GM19467 (cell line): ENCODE measurements at regions not wholly inside any gene's neighbourhood (a gene's known extent, or its start where the extent isn't known, plus 50 kb on each side); places are given as distances from the start of the nearest gene placed in this dataset.

Experiments used
- ATAC-seq: cut with Tn5 transposase; IDR thresholded peaks from one replicate; pipeline ENCODE4 v1.9.1; 2021; ENCODE audit warnings: mild to moderate bottlenecking, moderate library complexity; ENCODE audit not compliant: unreplicated experiment

GRCh38 chrX:43560247-43560946 lies 95.7 kb upstream of the MAOA start:
- no peak for ATAC-seq

GRCh38 chrX:43562372-43562771 lies 93.7 kb upstream of the MAOA start:
- no peak for ATAC-seq

- no peak for ATAC-seq
Measured at GRCh38 chrX:43564953-43565352, 91.1 kb upstream of the MAOA start.

GRCh38 chrX:43566170-43566569 lies 89.9 kb upstream of the MAOA start:
- ATAC-seq, result no peak

- ATAC-seq, result no peak
Measured at GRCh38 chrX:43573441-43574015, 82.6 kb upstream of the MAOA start.

- no peak for ATAC-seq
Measured at GRCh38 chrX:43580621-43581020, 75.5 kb upstream of the MAOA start.

GRCh38 chrX:43581167-43581566 lies 74.9 kb upstream of the MAOA start:
- no peak for ATAC-seq

- no peak for ATAC-seq
Measured at GRCh38 chrX:43581888-43582539, 74.1 kb upstream of the MAOA start.

- no peak for ATAC-seq
Measured at GRCh38 chrX:43582540-43582913, 73.6 kb upstream of the MAOA start.

- ATAC-seq, result no peak
Measured at GRCh38 chrX:43585922-43586321, 70.2 kb upstream of the MAOA start.

- ATAC-seq, result no peak
Measured at GRCh38 chrX:43586830-43587229, 69.3 kb upstream of the MAOA start.

GRCh38 chrX:43589735-43590134 lies 66.4 kb upstream of the MAOA start:
- no peak for ATAC-seq

- no peak for ATAC-seq
Measured at GRCh38 chrX:43590150-43590549, 65.9 kb upstream of the MAOA start.

- no peak for ATAC-seq
Measured at GRCh38 chrX:43592597-43592996, 63.5 kb upstream of the MAOA start.

GRCh38 chrX:43595931-43596330 lies 60.2 kb upstream of the MAOA start:
- ATAC-seq, result no peak

GRCh38 chrX:43604753-43605152 lies 51.3 kb upstream of the MAOA start:
- ATAC-seq, result no peak

GRCh38 chrX:43605351-43605750 lies 50.7 kb upstream of the MAOA start:
- ATAC-seq, result no peak
